GM21576 (cell line): ENCODE measurements at regions not wholly inside any gene's neighbourhood (a gene's known extent, or its start where the extent isn't known, plus 50 kb on each side); places are given as distances from the start of the nearest gene placed in this dataset.

Source experiments
- ATAC-seq: cut with Tn5 transposase; IDR thresholded peaks from one replicate; pipeline ENCODE4 v1.9.1; 2021; ENCODE audit warnings: mild to moderate bottlenecking, moderate library complexity; ENCODE audit not compliant: unreplicated experiment

GRCh38 chr3:25259871-25260270 is 168.2 kb upstream of the RARB start:
- ATAC-seq = no peak

- no peak for ATAC-seq
These were observed 165.7 kb upstream of the RARB start for GRCh38 chr3:25262322-25262721.

GRCh38 chr3:25265284-25265683 is 162.8 kb upstream of the RARB start:
- no peak for ATAC-seq

- no peak for ATAC-seq
These were observed 161.4 kb upstream of the RARB start for GRCh38 chr3:25266677-25267076.

- ATAC-seq = no peak
These were observed 156.0 kb upstream of the RARB start for GRCh38 chr3:25272090-25272489.

GRCh38 chr3:25273582-25274171 is 154.4 kb upstream of the RARB start:
- ATAC-seq = no peak

GRCh38 chr3:25277503-25277902 is 150.6 kb upstream of the RARB start:
- ATAC-seq = no peak

GRCh38 chr3:25281041-25281731 is 146.9 kb upstream of the RARB start:
- no peak for ATAC-seq

GRCh38 chr3:25281732-25282126 is 146.3 kb upstream of the RARB start:
- ATAC-seq = no peak

GRCh38 chr3:25283613-25284012 is 144.4 kb upstream of the RARB start:
- no peak for ATAC-seq

GRCh38 chr3:25284249-25284648 is 143.8 kb upstream of the RARB start:
- ATAC-seq = no peak

- ATAC-seq = no peak
These were observed 140.7 kb upstream of the RARB start for GRCh38 chr3:25287291-25287884.

GRCh38 chr3:25288413-25288812 is 139.7 kb upstream of the RARB start:
- no peak for ATAC-seq

- no peak for ATAC-seq
These were observed 138.9 kb upstream of the RARB start for GRCh38 chr3:25289156-25289555.

- no peak for ATAC-seq
These were observed 138.4 kb upstream of the RARB start for GRCh38 chr3:25289663-25290062.

- no peak for ATAC-seq
These were observed 136.6 kb upstream of the RARB start for GRCh38 chr3:25291481-25291905.

GRCh38 chr3:25292036-25292435 is 136.0 kb upstream of the RARB start:
- ATAC-seq = no peak

GRCh38 chr3:25292595-25292994 is 135.5 kb upstream of the RARB start:
- no peak for ATAC-seq

GRCh38 chr3:25293736-25294135 is 134.3 kb upstream of the RARB start:
- no peak for ATAC-seq

GRCh38 chr3:25294169-25294805 is 133.8 kb upstream of the RARB start:
- no peak for ATAC-seq

GRCh38 chr3:25297667-25298585 is 130.1 kb upstream of the RARB start:
- no peak for ATAC-seq
